Epithelial cell of esophagus (primary cell): ENCODE measurements at regions not wholly inside any gene's neighbourhood (a gene's known extent, or its start where the extent isn't known, plus 50 kb on each side); places are given as distances from the start of the nearest gene placed in this dataset.

Source experiments
- DNase-seq: peaks from one replicate; pipeline ENCODE4 v3.0.0; 2010; ENCODE audit warnings: low read depth
- H3K4me3 ChIP-seq: 2 replicates; pipeline ENCODE4 v1.5.1; 2011; ENCODE audit warnings: mild to moderate bottlenecking, low read length, control low read depth
- CTCF ChIP-seq: IDR thresholded peaks from 2 replicates; pipeline ENCODE4 v1.5.1; 2011; ENCODE audit warnings: low read depth, mild to moderate bottlenecking, low read length, control low read depth, inconsistent platforms; ENCODE audit not compliant: insufficient read depth; ENCODE audit errors: missing control alignments

- no peak for TF ChIP-seq CTCF
- DNase-seq = no peak
Observed at GRCh38 chr5:51013036-51013435, 346.6 kb downstream of the PARP8 start.

GRCh38 chr5:51018423-51018822 is 352.0 kb downstream of the PARP8 start:
- H3K4me3 ChIP-seq = no peak overlapping the region
- no peak for TF ChIP-seq CTCF
- DNase-seq = no peak

More at GRCh38 chr5:51013036-51013435, 346.6 kb downstream of the PARP8 start:
- H3K4me3 ChIP-seq = no peak overlapping the region

GRCh38 chr5:51024263-51024662 is 357.8 kb downstream of the PARP8 start:
- H3K4me3 ChIP-seq = no peak overlapping the region
- TF ChIP-seq CTCF = no peak
- no peak for DNase-seq

- DNase-seq = no peak
- no peak overlapping the region for H3K4me3 ChIP-seq
Observed at GRCh38 chr5:51027271-51027670, 356.0 kb upstream of the ISL1 start.

GRCh38 chr5:51028394-51028793 is 354.9 kb upstream of the ISL1 start:
- no peak for TF ChIP-seq CTCF
- no peak for DNase-seq
- no peak overlapping the region for H3K4me3 ChIP-seq

More at GRCh38 chr5:51027271-51027670, 356.0 kb upstream of the ISL1 start:
- TF ChIP-seq CTCF = no peak

GRCh38 chr5:51033215-51033614 is 350.0 kb upstream of the ISL1 start:
- H3K4me3 ChIP-seq = no peak overlapping the region
- no peak for TF ChIP-seq CTCF
- DNase-seq = peak; percentile 12

GRCh38 chr5:51034222-51034901 is 348.9 kb upstream of the ISL1 start:
- TF ChIP-seq CTCF = no peak
- no peak for DNase-seq
- no peak overlapping the region for H3K4me3 ChIP-seq
